ENCODE measurements at regions not wholly inside any gene's neighbourhood (a gene's known extent, or its start where the extent isn't known, plus 50 kb on each side); places are given as distances from the start of the nearest gene placed in this dataset.

- no peak for FAIRE-seq
Observed at GRCh38 chr6:44771647-44772415, 384.3 kb downstream of the CDC5L start.

- no peak for FAIRE-seq
Observed at GRCh38 chr6:44772838-44773237, 385.3 kb downstream of the CDC5L start.

GRCh38 chr6:44775121-44775520 is 387.6 kb downstream of the CDC5L start:
- no peak for FAIRE-seq

- FAIRE-seq = no peak
Observed at GRCh38 chr6:44776344-44776743, 388.8 kb downstream of the CDC5L start.

- no peak for FAIRE-seq
Observed at GRCh38 chr6:44778513-44778912, 391.0 kb downstream of the CDC5L start.

Measured in endometrium (tissue), 2 donors.